GM21619 (cell line): ENCODE measurements at regions not wholly inside any gene's neighbourhood (a gene's known extent, or its start where the extent isn't known, plus 50 kb on each side); places are given as distances from the start of the nearest gene placed in this dataset.

ENCODE experiments used
- ATAC-seq: cut with Tn5 transposase; IDR thresholded peaks from one replicate; pipeline ENCODE4 v1.9.1; 2021; ENCODE audit not compliant: unreplicated experiment

GRCh38 chr21:18191139-18191538, 53.5 kb upstream of the CHODL start:
- ATAC-seq = no peak

DNA sequence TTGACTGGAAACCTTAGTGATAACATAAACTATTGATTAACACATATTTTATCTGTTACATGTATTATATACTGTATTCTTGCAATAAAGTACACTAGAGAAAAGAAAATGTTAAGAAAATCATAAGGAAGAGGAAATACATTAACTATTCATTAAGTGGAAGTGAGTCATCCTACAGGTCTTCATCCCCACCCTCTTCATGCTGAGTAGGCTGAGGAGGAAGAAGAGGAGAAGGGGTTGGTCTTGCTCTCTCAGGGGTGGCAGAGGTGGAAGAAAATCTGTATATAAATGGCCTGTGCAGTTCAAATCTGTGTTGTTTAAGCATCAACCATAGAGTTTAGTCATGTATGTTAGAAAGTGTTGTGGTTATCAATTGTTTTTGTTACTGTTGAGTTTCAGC, 66.1 kb upstream of the CHODL start:
- ATAC-seq = no peak

GRCh38 chr21:18174370-18174769, 70.3 kb upstream of the CHODL start:
- no peak for ATAC-seq

DNA sequence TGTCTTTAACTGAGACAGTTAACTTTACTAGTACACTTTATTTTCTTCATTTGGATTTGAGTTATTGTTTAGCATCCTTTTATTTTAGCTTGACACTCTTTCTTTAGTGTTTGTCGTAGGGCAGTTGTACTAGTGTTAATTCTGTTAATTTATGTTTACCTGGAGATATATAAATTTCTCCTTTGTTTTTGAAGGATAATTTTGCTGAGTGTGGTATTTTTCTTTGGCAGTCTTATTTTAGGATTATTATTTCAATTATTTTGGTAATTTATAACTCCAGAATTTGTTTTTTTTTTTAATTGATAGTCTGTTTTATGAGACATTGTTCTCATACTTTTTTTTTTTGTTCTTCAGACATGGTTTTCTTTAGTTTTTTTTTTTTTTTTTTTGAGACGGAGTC, 73.8 kb upstream of the CHODL start:
- ATAC-seq = no peak

GRCh38 chr21:18170221-18170620, 74.4 kb upstream of the CHODL start:
- ATAC-seq = no peak

- ATAC-seq = no peak
Observed at GRCh38 chr21:18168108-18168507, 76.5 kb upstream of the CHODL start.

GRCh38 chr21:18164933-18165332, 79.7 kb upstream of the CHODL start:
- no peak for ATAC-seq

DNA sequence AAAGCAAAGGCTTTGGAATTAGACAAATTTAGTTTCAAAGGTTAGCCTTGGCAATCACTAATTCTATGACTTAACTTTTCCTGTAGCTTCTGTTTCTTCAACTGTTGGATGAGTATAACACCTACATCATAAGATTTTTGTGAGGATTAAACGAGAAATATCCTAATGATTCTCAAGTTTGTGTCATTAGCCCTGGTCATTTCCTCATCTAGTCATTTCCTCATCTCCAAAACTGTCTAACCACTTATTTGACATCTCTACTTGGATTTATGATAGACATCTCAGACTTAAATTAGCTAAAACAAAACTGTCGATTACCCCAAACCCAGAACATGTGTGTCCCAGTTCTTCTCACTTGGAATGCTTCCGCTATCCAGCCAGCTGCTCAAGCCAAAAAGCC, 80.2 kb upstream of the CHODL start:
- no peak for ATAC-seq

- ATAC-seq = no peak
Observed at GRCh38 chr21:18163956-18164355, 80.7 kb upstream of the CHODL start.

DNA sequence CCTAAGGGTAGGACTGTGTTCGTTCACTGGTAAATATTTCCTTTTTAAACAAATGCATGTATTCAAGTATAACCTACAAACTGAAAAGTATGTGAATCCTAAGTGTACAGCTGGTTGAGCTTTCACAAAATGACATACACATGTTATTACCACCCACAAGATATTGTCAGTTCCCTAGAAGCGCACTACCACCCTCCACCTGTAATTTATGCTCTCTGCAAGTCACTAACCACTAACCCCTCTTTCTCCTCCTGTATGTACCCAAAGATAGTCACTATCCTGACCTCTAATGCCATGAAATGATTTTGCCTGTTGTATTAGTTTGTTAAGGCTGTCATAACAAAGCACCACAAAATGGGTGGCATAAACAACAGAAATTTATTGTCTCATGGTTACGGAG, 82.8 kb upstream of the CHODL start:
- no peak for ATAC-seq

GRCh38 chr21:18157406-18157805, 87.2 kb upstream of the CHODL start:
- no peak for ATAC-seq

- ATAC-seq = no peak
Observed at GRCh38 chr21:18155508-18156193, 89.0 kb upstream of the CHODL start.

DNA sequence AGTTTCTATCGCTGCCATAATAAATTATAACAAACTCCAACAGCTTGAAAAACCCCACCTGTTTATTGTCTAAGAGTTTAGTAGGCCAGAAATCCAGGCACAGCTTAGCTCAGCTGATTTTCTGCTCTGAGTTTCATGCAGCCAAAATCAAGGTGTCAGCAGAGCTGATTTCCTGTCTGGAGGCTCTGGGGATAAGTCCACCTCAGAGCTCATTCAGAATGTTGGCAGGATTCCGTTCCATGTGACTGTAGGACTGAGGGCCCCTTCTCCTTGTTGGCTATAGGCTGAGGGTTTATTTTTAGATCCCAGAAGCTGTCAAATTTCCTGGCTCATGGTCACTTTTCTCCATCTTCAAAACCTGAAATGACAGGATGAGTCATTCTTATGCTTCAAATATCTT, 91.6 kb upstream of the CHODL start:
- no peak for ATAC-seq

- ATAC-seq = no peak
Observed at GRCh38 chr21:18152371-18152770, 92.3 kb upstream of the CHODL start.

DNA sequence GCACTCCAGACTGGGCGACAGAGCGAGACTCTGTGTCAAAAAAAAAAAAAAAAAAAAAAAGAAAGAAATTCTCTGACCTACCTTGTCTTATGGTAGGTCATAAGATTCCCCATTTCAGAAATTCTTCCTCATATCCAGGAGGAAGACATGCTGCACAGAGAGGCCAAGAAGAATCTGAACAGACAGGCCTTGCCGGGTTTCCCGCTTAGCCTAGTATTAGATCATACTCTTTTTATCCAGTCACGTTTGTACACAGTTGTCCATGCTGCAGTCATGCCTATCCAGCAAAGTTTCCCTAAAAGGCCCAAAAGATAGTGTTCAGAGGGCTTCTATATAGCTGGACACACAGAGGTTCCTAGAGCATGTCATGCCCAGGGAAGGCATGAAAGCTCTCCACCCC, 93.6 kb upstream of the CHODL start:
- no peak for ATAC-seq

GRCh38 chr21:18148401-18148800, 96.2 kb upstream of the CHODL start:
- ATAC-seq = no peak

DNA sequence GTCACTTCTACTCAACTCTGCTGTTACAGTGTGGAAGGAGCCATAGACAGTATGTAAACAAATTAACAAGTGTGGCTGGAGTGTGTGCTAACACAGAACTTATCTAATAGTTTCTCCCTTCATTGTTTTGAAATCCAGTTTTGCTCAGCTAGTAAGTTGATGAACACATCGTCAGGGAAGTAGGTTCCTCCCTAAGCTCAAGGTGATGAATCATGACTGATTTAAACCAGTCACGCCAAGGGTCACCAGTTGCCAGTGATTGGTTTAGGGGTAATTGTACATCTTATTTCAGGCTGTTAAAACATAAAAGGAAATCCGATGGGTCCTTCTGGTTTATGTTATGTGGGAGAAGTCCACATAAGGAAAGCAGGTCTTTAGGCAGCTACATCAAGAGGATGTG, 97.0 kb upstream of the CHODL start:
- ATAC-seq = no peak

- no peak for ATAC-seq
Observed at GRCh38 chr21:18146820-18147219, 97.8 kb upstream of the CHODL start.

GRCh38 chr21:18144339-18144738, 100.3 kb upstream of the CHODL start:
- no peak for ATAC-seq

DNA sequence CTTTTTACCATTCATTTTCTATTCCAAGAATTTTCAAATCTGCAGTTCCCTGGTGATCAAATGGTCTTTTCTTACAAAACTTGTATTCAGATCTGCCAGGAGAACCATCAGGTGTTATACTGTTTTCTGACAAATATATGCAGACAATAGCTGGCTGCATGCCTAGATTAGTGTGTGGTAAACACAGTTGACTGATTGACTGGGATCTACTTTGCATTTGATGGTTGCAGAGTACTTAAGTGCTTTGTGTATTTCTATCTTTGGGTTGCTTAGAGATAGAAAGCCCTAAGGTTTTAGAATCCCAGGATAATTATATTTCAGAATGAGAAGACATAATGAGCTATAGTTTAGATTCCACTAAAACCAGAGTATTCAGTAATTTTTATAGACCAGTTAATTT, 102.0 kb upstream of the CHODL start:
- no peak for ATAC-seq

DNA sequence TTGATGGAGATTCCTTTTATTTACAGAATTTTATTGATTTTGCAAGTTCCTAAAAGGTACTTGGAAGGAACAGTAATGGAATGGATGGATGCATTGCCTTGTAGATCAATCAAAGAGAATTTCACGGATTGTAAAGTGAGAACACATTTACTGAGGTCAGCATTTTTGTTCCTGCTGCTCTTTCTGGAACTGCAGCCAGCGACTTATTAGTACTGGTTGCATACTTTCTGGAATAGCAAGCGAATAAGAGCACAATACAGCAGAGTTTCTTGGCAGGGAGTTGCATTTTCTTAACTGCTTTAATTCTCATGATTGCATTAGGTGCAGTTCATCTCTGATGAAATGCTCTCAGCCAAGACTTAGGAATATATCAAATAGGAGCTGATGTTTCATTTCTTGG, 106.1 kb upstream of the CHODL start:
- ATAC-seq = no peak

DNA sequence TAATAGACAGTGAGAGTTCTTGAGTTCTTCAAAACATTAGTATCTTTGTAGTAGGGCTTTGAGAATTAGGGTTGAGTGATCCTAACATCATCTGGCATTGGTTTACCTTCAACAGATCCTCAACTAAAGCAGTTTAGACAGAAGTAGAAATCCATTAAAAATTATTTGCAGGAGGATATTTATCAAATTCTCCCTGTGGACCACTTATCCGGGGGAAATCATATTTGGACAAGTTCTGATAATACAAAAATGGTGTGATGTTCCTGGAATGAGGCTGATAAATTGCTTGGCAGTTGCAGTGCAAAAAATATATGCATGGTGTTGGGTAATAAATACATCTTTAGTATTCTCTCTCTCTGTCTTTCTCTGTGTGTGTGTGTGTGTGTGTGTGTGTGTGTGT, 115.1 kb upstream of the CHODL start:
- ATAC-seq = no peak

- ATAC-seq = no peak
Observed at GRCh38 chr21:18118566-18118965, 126.1 kb upstream of the CHODL start.

GRCh38 chr21:18117176-18117575, 127.5 kb upstream of the CHODL start:
- no peak for ATAC-seq
